Fibroblast of lung (primary cell): ENCODE measurements at regions not wholly inside any gene's neighbourhood (a gene's known extent, or its start where the extent isn't known, plus 50 kb on each side); places are given as distances from the start of the nearest gene placed in this dataset.

ENCODE experiments used
- CTCF ChIP-seq, 2 donors: IDR thresholded peaks in 1 of 2; conservative IDR thresholded peaks in 1 of 2; 1 replicate in 1 of 2; 2 replicates in 1 of 2; pipeline ENCODE4 v1.5.1; 2011 to 2012; ENCODE audit warnings: low read length in 2 of 2, control low read depth in 1 of 2, inconsistent platforms in 1 of 2, low read depth in 1 of 2, mild to moderate bottlenecking in 1 of 2
- EZH2 ChIP-seq: IDR thresholded peaks from 2 replicates; pipeline ENCODE4 v1.5.1; 2012; ENCODE audit warnings: low read length, control low read depth, mild to moderate bottlenecking; ENCODE audit errors: missing control alignments

DNA sequence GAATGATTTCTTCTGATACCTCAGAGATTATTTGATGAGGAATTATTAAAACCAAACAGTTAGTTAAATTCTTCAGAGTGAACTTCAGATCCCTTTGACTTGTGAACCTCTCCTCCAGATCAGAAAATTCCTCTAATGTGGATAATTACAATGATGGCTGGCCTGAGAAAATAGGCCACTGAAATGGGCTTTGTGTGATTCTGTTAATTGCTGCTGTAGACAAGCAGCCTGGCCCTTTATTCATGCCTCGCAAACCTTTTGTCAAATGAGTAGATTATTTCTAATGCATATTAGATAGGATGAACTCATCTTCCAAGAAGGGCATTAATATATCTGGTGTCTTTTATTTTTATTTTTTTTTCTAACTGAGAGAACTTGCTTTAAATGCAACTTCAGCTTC, 855.2 kb downstream of the TLE4 start:
- TF ChIP-seq CTCF (conservative IDR thresholded peaks at IDR 0.05 in 1 of 2, IDR thresholded peaks at IDR 0.05 in 1 of 2; ENCODE audit: low read depth in 1 of 2, low read length in 2 of 2), result no peak
- TF ChIP-seq EZH2, result no peak
